ENCODE measurements at regions not wholly inside any gene's neighbourhood (a gene's known extent, or its start where the extent isn't known, plus 50 kb on each side); places are given as distances from the start of the nearest gene placed in this dataset.
"Not testable (repeated sequence)": the region's sequence is repeated elsewhere in the genome, so short reads cannot be mapped to it uniquely, and the experiment has no call there.

DNA sequence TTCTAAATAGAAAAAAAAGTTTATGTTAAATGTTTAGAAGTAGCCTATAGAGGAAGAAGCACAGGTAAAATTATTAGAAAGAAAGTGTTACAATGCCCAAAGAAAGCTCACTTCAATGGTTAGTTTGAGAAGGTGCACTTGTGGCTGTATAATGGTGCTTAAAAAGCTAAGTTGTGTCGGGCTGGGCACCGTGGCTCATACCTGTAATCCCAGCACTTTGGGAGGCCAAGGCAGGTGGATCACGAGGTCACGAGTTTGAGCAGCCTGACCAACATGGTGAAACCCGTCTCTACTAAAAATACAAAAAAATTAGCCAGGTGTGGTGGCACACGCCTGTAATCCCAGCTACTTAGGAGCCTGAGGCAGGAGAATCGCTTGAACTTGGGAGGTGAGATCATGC lies 355.7 kb upstream of the ANKRD30A start:
- not testable (repeated sequence) for TF ChIP-seq CTCF (conservative IDR thresholded peaks at IDR 0.05; ENCODE audit: low read depth, low read length); RCOR1 (IDR thresholded peaks at IDR 0.05; ENCODE audit: insufficient replicate concordance, low read length); POLR2A (IDR thresholded peaks at IDR 0.05; ENCODE audit: low read depth, low read length); RAD21 (IDR thresholded peaks at IDR 0.05; ENCODE audit: low read length); MAFK (IDR thresholded peaks at IDR 0.05; ENCODE audit: low read depth, low read length); MAZ (IDR thresholded peaks at IDR 0.05; ENCODE audit: borderline replicate concordance, low read depth, low read length)
- TF ChIP-seq, protein P1, sequence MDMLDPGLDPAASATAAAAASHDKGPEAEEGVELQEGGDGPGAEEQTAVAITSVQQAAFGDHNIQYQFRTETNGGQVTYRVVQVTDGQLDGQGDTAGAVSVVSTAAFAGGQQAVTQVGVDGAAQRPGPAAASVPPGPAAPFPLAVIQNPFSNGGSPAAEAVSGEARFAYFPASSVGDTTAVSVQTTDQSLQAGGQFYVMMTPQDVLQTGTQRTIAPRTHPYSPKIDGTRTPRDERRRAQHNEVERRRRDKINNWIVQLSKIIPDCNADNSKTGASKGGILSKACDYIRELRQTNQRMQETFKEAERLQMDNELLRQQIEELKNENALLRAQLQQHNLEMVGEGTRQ (IDR thresholded peaks at IDR 0.05; ENCODE audit: low read depth, low read length), result not testable (repeated sequence)
- TF ChIP-seq, protein P2, sequence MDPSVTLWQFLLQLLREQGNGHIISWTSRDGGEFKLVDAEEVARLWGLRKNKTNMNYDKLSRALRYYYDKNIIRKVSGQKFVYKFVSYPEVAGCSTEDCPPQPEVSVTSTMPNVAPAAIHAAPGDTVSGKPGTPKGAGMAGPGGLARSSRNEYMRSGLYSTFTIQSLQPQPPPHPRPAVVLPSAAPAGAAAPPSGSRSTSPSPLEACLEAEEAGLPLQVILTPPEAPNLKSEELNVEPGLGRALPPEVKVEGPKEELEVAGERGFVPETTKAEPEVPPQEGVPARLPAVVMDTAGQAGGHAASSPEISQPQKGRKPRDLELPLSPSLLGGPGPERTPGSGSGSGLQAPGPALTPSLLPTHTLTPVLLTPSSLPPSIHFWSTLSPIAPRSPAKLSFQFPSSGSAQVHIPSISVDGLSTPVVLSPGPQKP (IDR thresholded peaks at IDR 0.05; ENCODE audit: borderline replicate concordance, low read depth, low read length), result not testable (repeated sequence)

Data from IMR-90 (cell line).